Smooth muscle cell (in vitro differentiated cells): ENCODE measurements at regions not wholly inside any gene's neighbourhood (a gene's known extent, or its start where the extent isn't known, plus 50 kb on each side); places are given as distances from the start of the nearest gene placed in this dataset.

ENCODE experiments used
- DNase-seq: peaks from one replicate; lab custom pipeline; 2025; ENCODE audit not compliant: unreplicated experiment; lab: John Stamatoyannopoulos, UW
- H2AFZ ChIP-seq: fragments of 200-600 bp; sonication (generic); 2 replicates; pipeline ENCODE4 v1.6.0; 2016; ENCODE audit warnings: antibody characterized with exemption, low read depth, mild to moderate bottlenecking
- H3F3A ChIP-seq: fragments of 200-600 bp; sonication (generic); 2 replicates; pipeline ENCODE4 v1.6.0; 2017; ENCODE audit warnings: antibody characterized with exemption, low read depth
- H3K27ac ChIP-seq: fragments of 200-600 bp; sonication (generic); 2 replicates; pipeline ENCODE4 v1.5.1; 2016; ENCODE audit warnings: low read depth, mild to moderate bottlenecking
- H3K27me3 ChIP-seq: fragments of 200-600 bp; sonication (generic); 2 replicates; pipeline ENCODE4 v1.6.1; 2016; ENCODE audit warnings: low read depth, mild to moderate bottlenecking
- H3K36me3 ChIP-seq: fragments of 200-600 bp; sonication (generic); 2 replicates; pipeline ENCODE4 v1.5.1; 2016; ENCODE audit warnings: low read depth
- H3K4me1 ChIP-seq: fragments of 200-600 bp; sonication (generic); 2 replicates; pipeline ENCODE4 v1.5.1; 2016; ENCODE audit warnings: low read depth
- H3K4me2 ChIP-seq: fragments of 200-600 bp; sonication (generic); 2 replicates; pipeline ENCODE4 v1.6.0; 2016; ENCODE audit warnings: mild to moderate bottlenecking
- H3K4me3 ChIP-seq: fragments of 200-600 bp; sonication (generic); 2 replicates; pipeline ENCODE4 v1.5.1; 2016; ENCODE audit warnings: mild to moderate bottlenecking
- H3K79me2 ChIP-seq: fragments of 200-600 bp; sonication (generic); 2 replicates; pipeline ENCODE4 v1.6.0; 2016; ENCODE audit warnings: low read depth, mild to moderate bottlenecking
- H3K9ac ChIP-seq: fragments of 200-600 bp; sonication (generic); 2 replicates; pipeline ENCODE4 v1.6.0; 2016; ENCODE audit warnings: low read depth
- H3K9me3 ChIP-seq: fragments of 200-600 bp; sonication (generic); replicated peaks from 2 replicates; pipeline ENCODE4 v1.5.1; 2016; ENCODE audit warnings: low read depth
- H4K20me1 ChIP-seq: fragments of 200-600 bp; sonication (generic); 2 replicates; pipeline ENCODE4 v1.6.0; 2016; ENCODE audit warnings: low read depth
- CTCF ChIP-seq: fragments of 200-600 bp; sonication (generic); IDR thresholded peaks from 2 replicates; pipeline ENCODE4 v1.5.1; 2017; ENCODE audit warnings: borderline replicate concordance, mild to moderate bottlenecking, antibody characterized with exemption; ENCODE audit not compliant: insufficient read depth, poor library complexity, severe bottlenecking
- WGBS: methylation state at CpG from one replicate; pipeline ENCODE4 v1.1.7; 2016; ENCODE audit warnings: low lambda C conversion rate; 5-methylcytosine and 5-hydroxymethylcytosine counted together

DNA sequence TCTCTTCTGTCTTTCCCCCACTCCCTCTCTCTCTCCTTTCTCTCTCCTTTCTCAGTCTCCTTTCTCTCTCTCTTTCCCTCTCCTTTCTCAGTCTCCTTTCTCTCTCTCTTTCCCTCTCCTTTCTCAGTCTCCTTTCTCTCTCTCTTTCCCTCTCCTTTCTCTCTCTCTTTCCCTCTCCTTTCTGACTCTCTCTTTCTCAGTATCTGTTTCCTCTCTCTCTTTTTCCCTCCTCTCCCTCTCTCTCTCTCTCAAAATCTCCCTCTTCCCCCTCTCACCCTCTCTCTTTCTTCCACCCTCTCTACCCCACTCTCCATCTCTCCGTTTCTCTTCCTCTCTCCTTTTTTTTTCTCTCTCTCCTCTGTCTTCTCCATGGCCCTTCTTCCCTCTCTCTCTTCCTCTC, 258.8 kb downstream of the ASMT start:
- no peak overlapping the region for H3K4me2 ChIP-seq
- H2AFZ ChIP-seq, result no peak overlapping the region
- no peaks in the 10 kb centered on the region for H3F3A ChIP-seq
- no peaks in the 10 kb centered on the region for H3K27me3 ChIP-seq
- no peaks in the 10 kb centered on the region for H3K79me2 ChIP-seq
- 71% methylated on average over 1 of the region's 1 CpG for WGBS
- H3K4me3 ChIP-seq, result no peak overlapping the region
- no peaks in the 10 kb centered on the region for H3K36me3 ChIP-seq
- H3K9me3 ChIP-seq, result no peaks in the 10 kb centered on the region
- no peaks in the 10 kb centered on the region for H4K20me1 ChIP-seq
- no peak overlapping the region for H3K9ac ChIP-seq
- H3K27ac ChIP-seq, result no peak overlapping the region
- no peaks in the 10 kb centered on the region for H3K4me1 ChIP-seq
- no peak for DNase-seq
- no peak for TF ChIP-seq CTCF

- H3K4me2 ChIP-seq, result no peak overlapping the region
- no peak overlapping the region for H2AFZ ChIP-seq
- no peaks in the 10 kb centered on the region for H3F3A ChIP-seq
- no peaks in the 10 kb centered on the region for H3K9me3 ChIP-seq
- no peaks in the 10 kb centered on the region for H3K79me2 ChIP-seq
- no peak for TF ChIP-seq CTCF
- no peak for DNase-seq
- no peaks in the 10 kb centered on the region for H4K20me1 ChIP-seq
- H3K27ac ChIP-seq, result no peak overlapping the region
- no peaks in the 10 kb centered on the region for H3K36me3 ChIP-seq
- 88% methylated on average over 6 of the region's 6 CpGs for WGBS
- H3K9ac ChIP-seq, result no peak overlapping the region
- no peaks in the 10 kb centered on the region for H3K4me1 ChIP-seq
- H3K4me3 ChIP-seq, result no peak overlapping the region
- H3K27me3 ChIP-seq, result no peaks in the 10 kb centered on the region
These were observed 259.6 kb downstream of the ASMT start for GRCh38 chrX:1874416-1874815.

DNA sequence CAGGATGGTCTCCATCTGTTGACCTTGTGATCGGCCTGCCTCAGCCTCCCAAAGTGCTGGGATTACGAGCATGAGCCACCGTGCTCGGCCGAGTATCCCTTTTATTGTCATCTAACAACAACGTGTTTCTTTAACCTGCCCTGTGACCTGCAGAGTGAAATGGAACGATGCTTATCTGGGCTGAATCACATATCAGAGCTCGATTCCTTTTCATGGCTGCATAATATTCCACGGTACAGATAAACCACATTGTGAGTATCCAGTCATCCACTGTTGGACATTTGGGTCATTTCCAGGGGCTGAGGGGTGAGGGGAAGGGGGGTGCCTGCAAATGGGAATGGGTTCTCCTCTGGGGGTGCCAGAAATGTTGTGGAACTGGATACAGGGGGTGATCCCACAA, 260.0 kb downstream of the ASMT start:
- 90% methylated on average over 9 of the region's 9 CpGs for WGBS
- Histone ChIP-seq H3K4me3 (no peak overlapping the region), H2AFZ (no peak overlapping the region), H3K9ac (no peak overlapping the region), H3K4me1 (no peaks in the 10 kb centered on the region), H3K9me3 (no peaks in the 10 kb centered on the region), H3K36me3 (no peaks in the 10 kb centered on the region), H3K4me2 (no peak overlapping the region), H4K20me1 (no peaks in the 10 kb centered on the region), H3K79me2 (no peaks in the 10 kb centered on the region), H3F3A (no peaks in the 10 kb centered on the region), H3K27me3 (no peaks in the 10 kb centered on the region), H3K27ac (no peak overlapping the region)
- no peak for DNase-seq
- no peak for TF ChIP-seq CTCF

GRCh38 chrX:1876041-1876440, 261.2 kb downstream of the ASMT start:
- Histone ChIP-seq H3K9me3 (no peaks in the 10 kb centered on the region), H2AFZ (no peak overlapping the region), H3K27ac (no peak overlapping the region), H3K4me1 (no peaks in the 10 kb centered on the region), H3F3A (no peaks in the 10 kb centered on the region), H3K79me2 (no peaks in the 10 kb centered on the region), H3K4me3 (no peak overlapping the region), H3K27me3 (no peaks in the 10 kb centered on the region), H3K9ac (no peak overlapping the region), H4K20me1 (no peaks in the 10 kb centered on the region), H3K36me3 (no peaks in the 10 kb centered on the region), H3K4me2 (no peak overlapping the region)
- no peak for TF ChIP-seq CTCF
- no peak for DNase-seq
- WGBS, result 94% methylated on average over 7 of the region's 7 CpGs
